Endothelial cell of umbilical vein (primary cell): ENCODE measurements at regions not wholly inside any gene's neighbourhood (a gene's known extent, or its start where the extent isn't known, plus 50 kb on each side); places are given as distances from the start of the nearest gene placed in this dataset.

Experiments
- EZH2 ChIP-seq: IDR thresholded peaks from 2 replicates; pipeline ENCODE4 v1.6.1; 2012; ENCODE audit warnings: borderline replicate concordance, low read depth, mild to moderate bottlenecking, moderate library complexity, low read length, inconsistent platforms; ENCODE audit not compliant: severe bottlenecking
- GATA2 ChIP-seq: IDR thresholded peaks from 2 replicates; pipeline ENCODE4 v1.7.0; 2011; ENCODE audit warnings: low read depth, mild to moderate bottlenecking, moderate library complexity, mixed read lengths, low read length; ENCODE audit not compliant: insufficient read length, insufficient read depth
- MYC ChIP-seq: IDR thresholded peaks from one replicate; pipeline ENCODE4 v1.6.1; 2011; ENCODE audit warnings: mild to moderate bottlenecking, low read depth, low read length
- POLR2A ChIP-seq: IDR thresholded peaks from 2 replicates; pipeline ENCODE4 v1.6.1; 2012; ENCODE audit warnings: low read depth, mild to moderate bottlenecking, control low read depth, low read length
- POLR2AphosphoS5 ChIP-seq: IDR thresholded peaks from 2 replicates; pipeline ENCODE4 v1.6.1; 2012; ENCODE audit warnings: low read depth, mild to moderate bottlenecking, control low read depth, low read length, moderate library complexity; ENCODE audit not compliant: insufficient read depth
- TF ChIP-seq, protein P1 (sequence below), 2 donors: IDR thresholded peaks; 1 replicate in 1 of 2; 2 replicates in 1 of 2; pipeline ENCODE4 v1.5.1; 2011; ENCODE audit warnings: low read length in 2 of 2, mild to moderate bottlenecking in 2 of 2, moderate library complexity in 2 of 2, control low read depth in 1 of 2, inconsistent platforms in 1 of 2, low read depth in 1 of 2; ENCODE audit not compliant: insufficient read depth in 1 of 2; ENCODE audit errors: extremely low read depth in 1 of 2
- TF ChIP-seq, protein P2 (sequence below): IDR thresholded peaks from 2 replicates; pipeline ENCODE4 v1.6.1; 2011; ENCODE audit not compliant: insufficient read depth, insufficient read length

- TF ChIP-seq, protein P1, sequence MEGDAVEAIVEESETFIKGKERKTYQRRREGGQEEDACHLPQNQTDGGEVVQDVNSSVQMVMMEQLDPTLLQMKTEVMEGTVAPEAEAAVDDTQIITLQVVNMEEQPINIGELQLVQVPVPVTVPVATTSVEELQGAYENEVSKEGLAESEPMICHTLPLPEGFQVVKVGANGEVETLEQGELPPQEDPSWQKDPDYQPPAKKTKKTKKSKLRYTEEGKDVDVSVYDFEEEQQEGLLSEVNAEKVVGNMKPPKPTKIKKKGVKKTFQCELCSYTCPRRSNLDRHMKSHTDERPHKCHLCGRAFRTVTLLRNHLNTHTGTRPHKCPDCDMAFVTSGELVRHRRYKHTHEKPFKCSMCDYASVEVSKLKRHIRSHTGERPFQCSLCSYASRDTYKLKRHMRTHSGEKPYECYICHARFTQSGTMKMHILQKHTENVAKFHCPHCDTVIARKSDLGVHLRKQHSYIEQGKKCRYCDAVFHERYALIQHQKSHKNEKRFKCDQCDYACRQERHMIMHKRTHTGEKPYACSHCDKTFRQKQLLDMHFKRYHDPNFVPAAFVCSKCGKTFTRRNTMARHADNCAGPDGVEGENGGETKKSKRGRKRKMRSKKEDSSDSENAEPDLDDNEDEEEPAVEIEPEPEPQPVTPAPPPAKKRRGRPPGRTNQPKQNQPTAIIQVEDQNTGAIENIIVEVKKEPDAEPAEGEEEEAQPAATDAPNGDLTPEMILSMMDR (IDR thresholded peaks at IDR 0.05; ENCODE audit: extremely low read depth in 1 of 2, insufficient read depth in 1 of 2, low read depth in 1 of 2, low read length in 2 of 2) = no peak
- TF ChIP-seq POLR2A (no peak), EZH2 (no peak), POLR2AphosphoS5 (no peak), MYC (no peak), GATA2 (no peak)
- TF ChIP-seq, protein P2, sequence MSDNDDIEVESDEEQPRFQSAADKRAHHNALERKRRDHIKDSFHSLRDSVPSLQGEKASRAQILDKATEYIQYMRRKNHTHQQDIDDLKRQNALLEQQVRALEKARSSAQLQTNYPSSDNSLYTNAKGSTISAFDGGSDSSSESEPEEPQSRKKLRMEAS = no peak
Observed at GRCh38 chr17:14875557-14876412, 389.3 kb downstream of the PMP22 start.
